Liver (tissue), 3 donors: ENCODE measurements at regions not wholly inside any gene's neighbourhood (a gene's known extent, or its start where the extent isn't known, plus 50 kb on each side); places are given as distances from the start of the nearest gene placed in this dataset.

ENCODE experiments used
- ATF3 ChIP-seq: IDR thresholded peaks from 2 replicates; pipeline ENCODE4 v1.6.1; 2016; ENCODE audit warnings: antibody characterized with exemption
- CTCF ChIP-seq: fragments of 150-350 bp; IDR thresholded peaks from 2 replicates; pipeline ENCODE4 v1.5.1; 2017; ENCODE audit warnings: improper control_type of control experiment, low read depth, low read length; ENCODE audit not compliant: missing input control
- FOXA1 ChIP-seq: IDR thresholded peaks from 2 replicates; pipeline ENCODE4 v1.6.1; 2016; ENCODE audit warnings: antibody characterized with exemption
- GABPA ChIP-seq, 2 donors: IDR thresholded peaks in 1 of 2; conservative IDR thresholded peaks in 1 of 2; 2 replicates each; pipeline ENCODE4 v1.6.1; 2016; ENCODE audit warnings: antibody characterized with exemption in 2 of 2, mild to moderate bottlenecking in 1 of 2, moderate library complexity in 1 of 2
- JUND ChIP-seq, 2 donors: IDR thresholded peaks; 2 replicates each; pipeline ENCODE4 v1.6.1; 2016; ENCODE audit warnings: antibody characterized with exemption in 2 of 2
- MAX ChIP-seq: IDR thresholded peaks from 2 replicates; pipeline ENCODE4 v1.6.1; 2016; ENCODE audit warnings: antibody characterized with exemption
- RAD21 ChIP-seq, 2 donors: IDR thresholded peaks; 2 replicates each; pipeline ENCODE4 v1.6.1; 2016; ENCODE audit warnings: antibody characterized with exemption in 2 of 2, mild to moderate bottlenecking in 2 of 2
- RXRA ChIP-seq, 2 donors: IDR thresholded peaks; 2 replicates each; pipeline ENCODE4 v1.6.1; 2017 to 2018; ENCODE audit warnings: antibody characterized with exemption in 2 of 2, mild to moderate bottlenecking in 1 of 2
- TAF1 ChIP-seq: conservative IDR thresholded peaks from 2 replicates; pipeline ENCODE4 v1.6.1; 2016; ENCODE audit warnings: antibody characterized with exemption, mild to moderate bottlenecking
- YY1 ChIP-seq: IDR thresholded peaks from 2 replicates; pipeline ENCODE4 v1.6.1; 2016; ENCODE audit warnings: antibody characterized with exemption, mild to moderate bottlenecking
- TF ChIP-seq, protein P1 (sequence below): IDR thresholded peaks from 2 replicates; pipeline ENCODE4 v1.6.1; 2016; ENCODE audit warnings: antibody characterized with exemption, mild to moderate bottlenecking
- donor health status: healthy.
- donor health status: healthy.

DNA sequence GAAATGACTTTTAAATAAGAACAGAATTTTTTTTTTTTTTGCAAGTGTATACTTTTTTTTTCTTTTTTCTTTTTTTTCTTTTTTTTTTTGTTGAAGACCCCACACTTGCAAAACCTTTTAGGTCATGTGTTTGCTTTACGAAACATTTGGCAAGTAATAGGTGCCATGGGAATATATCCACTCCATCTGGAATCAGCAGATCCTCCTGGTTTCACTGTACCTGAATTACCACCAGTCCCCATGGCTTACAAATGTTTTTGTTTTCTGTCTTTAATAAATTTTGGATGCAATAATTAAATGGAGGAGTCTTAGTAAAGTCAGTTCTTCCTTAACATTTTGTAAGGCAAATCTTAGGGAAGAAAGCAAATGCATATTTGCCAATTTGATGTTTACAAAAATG is 559.7 kb upstream of the ZEB2 start:
- TF ChIP-seq YY1 (no peak), ATF3 (no peak), GABPA (IDR thresholded peaks at IDR 0.05 in 1 of 2, conservative IDR thresholded peaks at IDR 0.05 in 1 of 2) (no peak), CTCF (no peak), RAD21 (IDR thresholded peaks at IDR 0.05) (no peak), TAF1 (no peak), JUND (IDR thresholded peaks at IDR 0.05) (no peak), RXRA (IDR thresholded peaks at IDR 0.05) (no peak), MAX (no peak), FOXA1 (no peak)
- TF ChIP-seq, protein P1, sequence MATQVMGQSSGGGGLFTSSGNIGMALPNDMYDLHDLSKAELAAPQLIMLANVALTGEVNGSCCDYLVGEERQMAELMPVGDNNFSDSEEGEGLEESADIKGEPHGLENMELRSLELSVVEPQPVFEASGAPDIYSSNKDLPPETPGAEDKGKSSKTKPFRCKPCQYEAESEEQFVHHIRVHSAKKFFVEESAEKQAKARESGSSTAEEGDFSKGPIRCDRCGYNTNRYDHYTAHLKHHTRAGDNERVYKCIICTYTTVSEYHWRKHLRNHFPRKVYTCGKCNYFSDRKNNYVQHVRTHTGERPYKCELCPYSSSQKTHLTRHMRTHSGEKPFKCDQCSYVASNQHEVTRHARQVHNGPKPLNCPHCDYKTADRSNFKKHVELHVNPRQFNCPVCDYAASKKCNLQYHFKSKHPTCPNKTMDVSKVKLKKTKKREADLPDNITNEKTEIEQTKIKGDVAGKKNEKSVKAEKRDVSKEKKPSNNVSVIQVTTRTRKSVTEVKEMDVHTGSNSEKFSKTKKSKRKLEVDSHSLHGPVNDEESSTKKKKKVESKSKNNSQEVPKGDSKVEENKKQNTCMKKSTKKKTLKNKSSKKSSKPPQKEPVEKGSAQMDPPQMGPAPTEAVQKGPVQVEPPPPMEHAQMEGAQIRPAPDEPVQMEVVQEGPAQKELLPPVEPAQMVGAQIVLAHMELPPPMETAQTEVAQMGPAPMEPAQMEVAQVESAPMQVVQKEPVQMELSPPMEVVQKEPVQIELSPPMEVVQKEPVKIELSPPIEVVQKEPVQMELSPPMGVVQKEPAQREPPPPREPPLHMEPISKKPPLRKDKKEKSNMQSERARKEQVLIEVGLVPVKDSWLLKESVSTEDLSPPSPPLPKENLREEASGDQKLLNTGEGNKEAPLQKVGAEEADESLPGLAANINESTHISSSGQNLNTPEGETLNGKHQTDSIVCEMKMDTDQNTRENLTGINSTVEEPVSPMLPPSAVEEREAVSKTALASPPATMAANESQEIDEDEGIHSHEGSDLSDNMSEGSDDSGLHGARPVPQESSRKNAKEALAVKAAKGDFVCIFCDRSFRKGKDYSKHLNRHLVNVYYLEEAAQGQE, result no peak
